IPS-20b (cell line): ENCODE measurements at regions not wholly inside any gene's neighbourhood (a gene's known extent, or its start where the extent isn't known, plus 50 kb on each side); places are given as distances from the start of the nearest gene placed in this dataset.

ENCODE experiments used
- H3K27ac ChIP-seq: one replicate; pipeline ENCODE4 v1.5.1; 2013; ENCODE audit warnings: low read length
- H3K27me3 ChIP-seq: 2 replicates; pipeline ENCODE4 v1.6.1; 2013; ENCODE audit warnings: mild to moderate bottlenecking, low read length, inconsistent platforms; ENCODE audit not compliant: insufficient read depth
- H3K36me3 ChIP-seq: 2 replicates; pipeline ENCODE4 v1.6.1; 2013; ENCODE audit warnings: low read depth, mild to moderate bottlenecking, inconsistent platforms, low read length, moderate library complexity; ENCODE audit not compliant: insufficient read depth
- H3K4me1 ChIP-seq: 2 replicates; pipeline ENCODE4 v1.6.1; 2013; ENCODE audit warnings: mild to moderate bottlenecking, control low read depth, inconsistent platforms, low read length, moderate library complexity; ENCODE audit not compliant: insufficient read depth
- H3K4me3 ChIP-seq: 2 replicates; pipeline ENCODE4 v1.5.1; 2013; ENCODE audit warnings: mild to moderate bottlenecking, low read length, inconsistent platforms
- H3K9ac ChIP-seq: 2 replicates; pipeline ENCODE4 v1.6.1; 2013; ENCODE audit warnings: low read depth, mild to moderate bottlenecking, inconsistent platforms, low read length, moderate library complexity
- H3K9me3 ChIP-seq: 2 replicates; pipeline ENCODE4 v1.6.1; 2013; ENCODE audit warnings: mild to moderate bottlenecking, low read depth, low read length, inconsistent platforms; ENCODE audit not compliant: insufficient read depth

DNA sequence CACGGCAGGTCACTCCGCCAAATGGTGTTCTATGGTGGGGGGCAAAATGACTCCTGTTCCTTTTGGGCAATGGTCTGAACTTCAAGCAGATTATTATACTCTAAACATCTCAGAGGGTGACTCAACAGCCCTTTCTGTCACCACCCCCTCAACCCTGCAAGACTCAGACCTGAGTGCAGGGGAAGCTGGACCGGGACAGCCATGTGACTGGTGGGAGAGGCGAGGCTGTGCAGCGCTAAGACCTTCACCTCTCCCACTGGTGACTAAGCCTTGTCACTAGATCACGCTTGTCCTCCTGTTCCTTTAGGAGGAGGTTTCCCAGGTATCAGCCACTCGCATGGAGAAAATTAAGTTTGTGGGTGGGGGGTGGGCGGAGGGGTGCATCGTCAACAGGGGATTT, 67.1 kb upstream of the CCND2 start:
- H3K36me3 ChIP-seq, result no peaks in the 10 kb centered on the region
- no peak overlapping the region for H3K9ac ChIP-seq
- peaks cover 26% of the 10 kb centered on the region for H3K4me1 ChIP-seq
- H3K9me3 ChIP-seq, result no peaks in the 10 kb centered on the region
- no peak overlapping the region for H3K27ac ChIP-seq
- H3K27me3 ChIP-seq, result no peaks in the 10 kb centered on the region
- H3K4me3 ChIP-seq, result no peak overlapping the region

GRCh38 chr12:4203772-4204376, 69.7 kb upstream of the CCND2 start:
- Histone ChIP-seq H3K36me3 (no peaks in the 10 kb centered on the region), H3K27ac (peak overlapping the region; percentile 64), H3K4me3 (peak overlapping the region; percentile 57), H3K4me1 (peaks cover 26% of the 10 kb centered on the region), H3K9me3 (no peaks in the 10 kb centered on the region), H3K9ac (peak overlapping the region; percentile 69; the same call in 1 of the 2 replicates), H3K27me3 (peaks cover 4% of the 10 kb centered on the region; the same call in 1 of the 2 replicates)

GRCh38 chr12:4202918-4203317, 70.6 kb upstream of the CCND2 start:
- Histone ChIP-seq H3K9ac (no peak overlapping the region), H3K27me3 (peaks cover 4% of the 10 kb centered on the region; the same call in 1 of the 2 replicates), H3K27ac (peak overlapping the region; percentile 21), H3K9me3 (no peaks in the 10 kb centered on the region), H3K4me1 (peaks cover 26% of the 10 kb centered on the region), H3K4me3 (no peak overlapping the region), H3K36me3 (no peaks in the 10 kb centered on the region)

DNA sequence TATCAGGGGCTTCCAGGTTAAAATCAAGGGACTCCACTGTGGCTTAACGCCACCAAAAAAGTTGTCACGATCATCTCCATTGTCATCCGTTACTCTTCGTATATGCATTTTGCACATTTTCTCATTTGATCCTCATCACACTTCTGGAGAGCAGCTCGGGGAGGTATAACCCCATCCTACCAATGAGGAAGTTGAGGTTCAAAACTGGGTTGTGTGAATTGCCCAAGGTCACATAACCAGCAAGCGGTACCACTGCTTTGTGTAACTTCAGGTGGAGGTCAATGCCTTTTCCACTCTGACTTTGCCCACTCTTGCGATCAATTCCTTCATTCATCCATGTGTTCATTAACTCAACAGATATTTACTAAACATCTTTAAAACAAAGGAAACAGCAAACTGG, 71.1 kb upstream of the CCND2 start:
- peaks cover 26% of the 10 kb centered on the region for H3K4me1 ChIP-seq
- H3K9me3 ChIP-seq, result no peaks in the 10 kb centered on the region
- peaks cover 4% of the 10 kb centered on the region; the same call in 1 of the 2 replicates for H3K27me3 ChIP-seq
- H3K9ac ChIP-seq, result no peak overlapping the region
- H3K27ac ChIP-seq, result peak overlapping the region; percentile 21
- no peak overlapping the region for H3K4me3 ChIP-seq
- no peaks in the 10 kb centered on the region for H3K36me3 ChIP-seq

GRCh38 chr12:4201333-4202100, 72.0 kb upstream of the CCND2 start:
- no peak overlapping the region for H3K27ac ChIP-seq

GRCh38 chr12:4197922-4198763, 75.4 kb upstream of the CCND2 start:
- Histone ChIP-seq H3K4me1 (peaks cover 13% of the 10 kb centered on the region; the same call in 1 of the 2 replicates), H3K9ac (no peak overlapping the region), H3K36me3 (no peaks in the 10 kb centered on the region), H3K27me3 (peaks cover 4% of the 10 kb centered on the region; the same call in 1 of the 2 replicates), H3K9me3 (no peaks in the 10 kb centered on the region), H3K27ac (no peak overlapping the region), H3K4me3 (no peak overlapping the region)

More at GRCh38 chr12:4201333-4202100, 72.0 kb upstream of the CCND2 start:
- H3K9ac ChIP-seq, result no peak overlapping the region
- peaks cover 26% of the 10 kb centered on the region for H3K4me1 ChIP-seq
- no peaks in the 10 kb centered on the region for H3K9me3 ChIP-seq
- H3K27me3 ChIP-seq, result peaks cover 4% of the 10 kb centered on the region; the same call in 1 of the 2 replicates
- H3K36me3 ChIP-seq, result no peaks in the 10 kb centered on the region
- no peak overlapping the region for H3K4me3 ChIP-seq

DNA sequence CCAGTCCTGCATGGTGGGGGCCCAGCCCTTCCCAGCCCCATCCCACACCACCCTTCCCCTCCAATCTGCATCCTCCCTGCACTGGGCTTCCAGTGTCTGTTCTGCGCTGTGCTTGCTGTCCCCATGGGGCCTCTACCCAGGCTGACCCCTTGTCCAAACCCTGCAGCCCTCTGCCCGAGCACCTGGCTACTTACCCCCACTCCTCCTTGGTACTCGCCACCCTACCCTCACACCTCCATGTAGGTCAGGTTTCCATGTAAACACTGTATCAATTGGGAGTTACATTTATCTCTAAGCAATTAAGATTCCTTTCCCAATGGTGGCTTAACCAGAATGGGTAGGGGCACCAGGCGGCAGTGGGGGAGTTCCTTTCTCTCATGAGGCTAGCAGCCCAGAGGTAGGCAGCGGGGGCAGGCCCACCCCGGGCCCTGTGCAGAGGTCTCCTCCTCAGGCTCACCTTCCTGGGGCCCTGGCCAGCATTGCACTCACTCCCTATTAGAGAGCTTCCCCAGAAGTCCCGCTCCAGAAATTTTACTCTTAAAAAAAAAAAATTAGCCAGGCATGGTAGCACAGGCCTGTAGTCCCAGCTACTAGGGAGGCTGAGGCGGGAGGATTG, 76.6 kb upstream of the CCND2 start:
- no peak overlapping the region for H3K9ac ChIP-seq
- H3K36me3 ChIP-seq, result no peaks in the 10 kb centered on the region
- peaks cover 4% of the 10 kb centered on the region; the same call in 1 of the 2 replicates for H3K27me3 ChIP-seq
- H3K9me3 ChIP-seq, result no peaks in the 10 kb centered on the region
- H3K27ac ChIP-seq, result no peak overlapping the region
- H3K4me1 ChIP-seq, result peaks cover 7% of the 10 kb centered on the region; the same call in 1 of the 2 replicates
- no peak overlapping the region for H3K4me3 ChIP-seq

DNA sequence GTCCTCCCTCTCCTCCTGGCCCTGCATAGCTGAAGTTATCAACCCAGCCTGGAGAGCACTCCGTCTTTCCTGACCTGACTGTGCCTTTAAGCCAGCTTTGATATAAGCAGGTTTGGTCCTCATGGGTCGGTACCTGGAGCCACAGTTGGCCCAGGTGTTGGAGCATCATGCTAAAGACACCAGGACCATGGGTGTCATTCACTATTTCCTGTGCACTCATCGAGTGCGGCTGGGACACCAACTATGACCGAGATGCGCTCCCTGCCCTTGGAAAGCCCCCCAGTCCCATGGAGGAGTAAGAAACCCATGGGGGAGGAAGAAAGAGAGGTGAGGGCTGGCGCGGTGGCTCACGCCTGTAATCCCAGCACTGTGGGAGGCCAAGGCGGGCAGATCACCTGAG, 78.9 kb upstream of the CCND2 start:
- H3K9me3 ChIP-seq, result no peaks in the 10 kb centered on the region
- H3K36me3 ChIP-seq, result no peaks in the 10 kb centered on the region
- peaks cover 7% of the 10 kb centered on the region; the same call in 1 of the 2 replicates for H3K4me1 ChIP-seq
- no peak overlapping the region for H3K9ac ChIP-seq
- H3K27ac ChIP-seq, result no peak overlapping the region
- no peak overlapping the region for H3K4me3 ChIP-seq
- H3K27me3 ChIP-seq, result peaks cover 3% of the 10 kb centered on the region; the same call in 1 of the 2 replicates

- no peak overlapping the region for H3K9ac ChIP-seq
- H3K4me3 ChIP-seq, result peak overlapping the region; percentile 16; the same call in 1 of the 2 replicates
- peaks cover 7% of the 10 kb centered on the region; the same call in 1 of the 2 replicates for H3K4me1 ChIP-seq
- no peaks in the 10 kb centered on the region for H3K27me3 ChIP-seq
- H3K9me3 ChIP-seq, result no peaks in the 10 kb centered on the region
- H3K27ac ChIP-seq, result no peak overlapping the region
- no peaks in the 10 kb centered on the region for H3K36me3 ChIP-seq
Observed at GRCh38 chr12:4193821-4194220, 79.7 kb upstream of the CCND2 start.

DNA sequence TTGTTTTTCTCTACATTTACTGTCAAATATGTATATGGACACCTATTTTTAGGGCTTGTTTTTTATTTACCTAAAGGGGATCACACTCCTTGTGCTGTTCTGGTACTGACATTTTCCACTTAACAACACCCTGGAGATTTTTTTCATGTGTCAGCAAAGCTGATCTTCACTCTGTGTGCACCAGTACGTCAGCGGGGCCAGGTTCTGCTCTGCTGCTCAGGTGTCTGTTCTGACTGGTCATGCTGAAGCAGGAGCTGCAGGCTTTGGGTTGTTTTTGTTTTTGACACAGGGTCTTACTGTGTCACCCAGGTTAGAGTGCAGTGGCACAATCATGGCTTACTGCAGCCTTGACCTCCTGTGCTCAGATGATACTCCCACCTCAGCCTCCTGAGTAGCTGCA, 81.9 kb upstream of the CCND2 start:
- no peak overlapping the region for H3K27ac ChIP-seq
- H3K4me3 ChIP-seq, result no peak overlapping the region
- no peak overlapping the region for H3K9ac ChIP-seq
- H3K9me3 ChIP-seq, result no peaks in the 10 kb centered on the region
- H3K4me1 ChIP-seq, result peaks cover 7% of the 10 kb centered on the region; the same call in 1 of the 2 replicates
- no peaks in the 10 kb centered on the region for H3K36me3 ChIP-seq
- H3K27me3 ChIP-seq, result no peaks in the 10 kb centered on the region

DNA sequence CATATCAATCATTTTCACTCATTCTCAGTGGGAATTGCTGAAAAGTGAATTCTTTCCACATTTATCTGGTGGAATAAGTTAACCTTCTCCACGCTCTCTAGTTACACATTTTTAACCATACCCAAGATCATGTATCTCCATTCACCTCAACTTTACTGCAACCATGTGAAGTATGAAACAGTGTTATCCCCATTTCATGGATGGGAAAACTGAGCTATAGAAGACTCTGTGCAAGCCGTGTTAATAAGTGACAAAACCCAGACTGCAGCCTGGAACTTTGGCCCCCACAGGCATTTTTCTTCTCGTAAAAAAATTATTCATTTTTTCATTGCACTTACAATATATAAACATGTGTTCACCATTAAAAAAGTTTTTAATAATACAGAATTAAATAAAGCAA, 82.4 kb upstream of the CCND2 start:
- H3K4me3 ChIP-seq, result no peak overlapping the region
- no peaks in the 10 kb centered on the region for H3K27me3 ChIP-seq
- H3K4me1 ChIP-seq, result peaks cover 7% of the 10 kb centered on the region; the same call in 1 of the 2 replicates
- no peaks in the 10 kb centered on the region for H3K36me3 ChIP-seq
- no peak overlapping the region for H3K27ac ChIP-seq
- H3K9me3 ChIP-seq, result no peaks in the 10 kb centered on the region
- H3K9ac ChIP-seq, result no peak overlapping the region
